ENCODE measurements at regions not wholly inside any gene's neighbourhood (a gene's known extent, or its start where the extent isn't known, plus 50 kb on each side); places are given as distances from the start of the nearest gene placed in this dataset.

GRCh38 chr5:118590806-118591205 lies 397.5 kb downstream of the DTWD2 start:
- Histone ChIP-seq H3K27me3 (ENCODE audit: insufficient read depth, low read depth, low read length) (no peaks in the 10 kb centered on the region), H3K9me2 (ENCODE audit: insufficient read depth, low read length) (no peaks in the 10 kb centered on the region), H3K27ac (ENCODE audit: low read length) (no peak overlapping the region), H3K79me2 (replicated peaks; ENCODE audit: insufficient read depth, low read length) (no peaks in the 10 kb centered on the region), H3K4me2 (ENCODE audit: low read length) (no peak overlapping the region), H3K9me3 (ENCODE audit: low read length) (no peaks in the 10 kb centered on the region), H3K4me3 (ENCODE audit: low read length) (no peak overlapping the region), H3K36me3 (ENCODE audit: insufficient read depth, low read length) (no peaks in the 10 kb centered on the region), H4K20me1 (ENCODE audit: insufficient read depth) (no peaks in the 10 kb centered on the region), H3F3A (ENCODE audit: insufficient read depth, low read length, poor library complexity, severe bottlenecking) (no peaks in the 10 kb centered on the region), H3K9ac (ENCODE audit: low read length) (no peak overlapping the region), H2AFZ (ENCODE audit: low read depth, low read length) (no peak overlapping the region)
- TF ChIP-seq, protein P1, sequence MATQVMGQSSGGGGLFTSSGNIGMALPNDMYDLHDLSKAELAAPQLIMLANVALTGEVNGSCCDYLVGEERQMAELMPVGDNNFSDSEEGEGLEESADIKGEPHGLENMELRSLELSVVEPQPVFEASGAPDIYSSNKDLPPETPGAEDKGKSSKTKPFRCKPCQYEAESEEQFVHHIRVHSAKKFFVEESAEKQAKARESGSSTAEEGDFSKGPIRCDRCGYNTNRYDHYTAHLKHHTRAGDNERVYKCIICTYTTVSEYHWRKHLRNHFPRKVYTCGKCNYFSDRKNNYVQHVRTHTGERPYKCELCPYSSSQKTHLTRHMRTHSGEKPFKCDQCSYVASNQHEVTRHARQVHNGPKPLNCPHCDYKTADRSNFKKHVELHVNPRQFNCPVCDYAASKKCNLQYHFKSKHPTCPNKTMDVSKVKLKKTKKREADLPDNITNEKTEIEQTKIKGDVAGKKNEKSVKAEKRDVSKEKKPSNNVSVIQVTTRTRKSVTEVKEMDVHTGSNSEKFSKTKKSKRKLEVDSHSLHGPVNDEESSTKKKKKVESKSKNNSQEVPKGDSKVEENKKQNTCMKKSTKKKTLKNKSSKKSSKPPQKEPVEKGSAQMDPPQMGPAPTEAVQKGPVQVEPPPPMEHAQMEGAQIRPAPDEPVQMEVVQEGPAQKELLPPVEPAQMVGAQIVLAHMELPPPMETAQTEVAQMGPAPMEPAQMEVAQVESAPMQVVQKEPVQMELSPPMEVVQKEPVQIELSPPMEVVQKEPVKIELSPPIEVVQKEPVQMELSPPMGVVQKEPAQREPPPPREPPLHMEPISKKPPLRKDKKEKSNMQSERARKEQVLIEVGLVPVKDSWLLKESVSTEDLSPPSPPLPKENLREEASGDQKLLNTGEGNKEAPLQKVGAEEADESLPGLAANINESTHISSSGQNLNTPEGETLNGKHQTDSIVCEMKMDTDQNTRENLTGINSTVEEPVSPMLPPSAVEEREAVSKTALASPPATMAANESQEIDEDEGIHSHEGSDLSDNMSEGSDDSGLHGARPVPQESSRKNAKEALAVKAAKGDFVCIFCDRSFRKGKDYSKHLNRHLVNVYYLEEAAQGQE (IDR thresholded peaks at IDR 0.05; ENCODE audit: borderline replicate concordance) = no peak
- TF ChIP-seq POLR2AphosphoS5 (IDR thresholded peaks at IDR 0.05) = no peak
- no peak for TF ChIP-seq TAF1 (IDR thresholded peaks at IDR 0.05; ENCODE audit: low read depth)
- TF ChIP-seq MXI1 (conservative IDR thresholded peaks at IDR 0.05; ENCODE audit: poor library complexity, severe bottlenecking) = no peak
- no peak for TF ChIP-seq SMC3 (conservative IDR thresholded peaks at IDR 0.05; ENCODE audit: poor library complexity)
- TF ChIP-seq RAD21 (conservative IDR thresholded peaks at IDR 0.05) = no peak
- no peak for TF ChIP-seq EZH2 (IDR thresholded peaks at IDR 0.05; ENCODE audit: borderline replicate concordance, insufficient read depth, low read length, poor library complexity, severe bottlenecking)
- TF ChIP-seq EP300 (conservative IDR thresholded peaks at IDR 0.05; ENCODE audit: poor library complexity, severe bottlenecking) = no peak
- TF ChIP-seq, protein P2, sequence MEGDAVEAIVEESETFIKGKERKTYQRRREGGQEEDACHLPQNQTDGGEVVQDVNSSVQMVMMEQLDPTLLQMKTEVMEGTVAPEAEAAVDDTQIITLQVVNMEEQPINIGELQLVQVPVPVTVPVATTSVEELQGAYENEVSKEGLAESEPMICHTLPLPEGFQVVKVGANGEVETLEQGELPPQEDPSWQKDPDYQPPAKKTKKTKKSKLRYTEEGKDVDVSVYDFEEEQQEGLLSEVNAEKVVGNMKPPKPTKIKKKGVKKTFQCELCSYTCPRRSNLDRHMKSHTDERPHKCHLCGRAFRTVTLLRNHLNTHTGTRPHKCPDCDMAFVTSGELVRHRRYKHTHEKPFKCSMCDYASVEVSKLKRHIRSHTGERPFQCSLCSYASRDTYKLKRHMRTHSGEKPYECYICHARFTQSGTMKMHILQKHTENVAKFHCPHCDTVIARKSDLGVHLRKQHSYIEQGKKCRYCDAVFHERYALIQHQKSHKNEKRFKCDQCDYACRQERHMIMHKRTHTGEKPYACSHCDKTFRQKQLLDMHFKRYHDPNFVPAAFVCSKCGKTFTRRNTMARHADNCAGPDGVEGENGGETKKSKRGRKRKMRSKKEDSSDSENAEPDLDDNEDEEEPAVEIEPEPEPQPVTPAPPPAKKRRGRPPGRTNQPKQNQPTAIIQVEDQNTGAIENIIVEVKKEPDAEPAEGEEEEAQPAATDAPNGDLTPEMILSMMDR (IDR thresholded peaks at IDR 0.05; ENCODE audit: poor library complexity, severe bottlenecking) = no peak

- no peaks in the 10 kb centered on the region for H3K79me2 ChIP-seq (replicated peaks; ENCODE audit: insufficient read depth, low read length)
- TF ChIP-seq MXI1 (conservative IDR thresholded peaks at IDR 0.05; ENCODE audit: poor library complexity, severe bottlenecking) (no peak), TAF1 (IDR thresholded peaks at IDR 0.05; ENCODE audit: low read depth) (no peak)
- no peak overlapping the region for H3K9ac ChIP-seq (ENCODE audit: low read length)
- H3F3A ChIP-seq (ENCODE audit: insufficient read depth, low read length, poor library complexity, severe bottlenecking) = no peaks in the 10 kb centered on the region
- H3K4me2 ChIP-seq (ENCODE audit: low read length) = no peak overlapping the region
- H3K9me2 ChIP-seq (ENCODE audit: insufficient read depth, low read length) = no peaks in the 10 kb centered on the region
- H3K9me3 ChIP-seq (ENCODE audit: low read length) = no peaks in the 10 kb centered on the region
- no peaks in the 10 kb centered on the region for H4K20me1 ChIP-seq (ENCODE audit: insufficient read depth)
- no peaks in the 10 kb centered on the region for H3K27me3 ChIP-seq (ENCODE audit: insufficient read depth, low read depth, low read length)
- H3K36me3 ChIP-seq (ENCODE audit: insufficient read depth, low read length) = no peaks in the 10 kb centered on the region
- no peak overlapping the region for H3K4me3 ChIP-seq (ENCODE audit: low read length)
- no peak overlapping the region for H2AFZ ChIP-seq (ENCODE audit: low read depth, low read length)
- no peak overlapping the region for H3K27ac ChIP-seq (ENCODE audit: low read length)
Observed at GRCh38 chr5:118580949-118581348, 407.4 kb downstream of the DTWD2 start.

DNA sequence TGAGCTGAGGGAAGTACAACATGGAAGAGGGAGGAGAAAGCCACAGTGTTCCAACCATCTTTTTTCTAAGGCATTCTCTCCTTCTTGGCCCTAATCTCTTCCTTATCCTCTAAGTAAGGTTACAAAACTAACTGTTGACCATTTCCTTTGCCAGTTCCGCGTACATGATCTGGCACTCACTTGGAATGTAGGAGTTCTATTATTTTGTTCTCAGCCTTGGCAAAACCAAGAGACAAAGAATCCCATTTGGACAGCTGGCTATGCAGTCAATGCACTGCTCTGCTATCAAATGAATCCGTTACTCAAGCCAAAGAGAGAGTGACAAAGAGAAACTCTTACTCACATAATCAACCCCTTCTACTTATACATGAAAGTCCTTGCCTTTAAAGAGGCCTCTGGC lies 410.3 kb downstream of the DTWD2 start:
- H3K27me3 ChIP-seq (ENCODE audit: insufficient read depth, low read depth, low read length) = no peaks in the 10 kb centered on the region
- no peaks in the 10 kb centered on the region for H3K79me2 ChIP-seq (replicated peaks; ENCODE audit: insufficient read depth, low read length)
- no peak overlapping the region for H3K4me2 ChIP-seq (ENCODE audit: low read length)
- no peaks in the 10 kb centered on the region for H3K9me3 ChIP-seq (ENCODE audit: low read length)
- H3K27ac ChIP-seq (ENCODE audit: low read length) = no peak overlapping the region
- H3K36me3 ChIP-seq (ENCODE audit: insufficient read depth, low read length) = no peaks in the 10 kb centered on the region
- no peak overlapping the region for H3K9ac ChIP-seq (ENCODE audit: low read length)
- no peaks in the 10 kb centered on the region for H3F3A ChIP-seq (ENCODE audit: insufficient read depth, low read length, poor library complexity, severe bottlenecking)
- H3K4me3 ChIP-seq (ENCODE audit: low read length) = no peak overlapping the region
- no peaks in the 10 kb centered on the region for H3K9me2 ChIP-seq (ENCODE audit: insufficient read depth, low read length)
- H2AFZ ChIP-seq (ENCODE audit: low read depth, low read length) = no peak overlapping the region
- H4K20me1 ChIP-seq (ENCODE audit: insufficient read depth) = no peaks in the 10 kb centered on the region
- TF ChIP-seq SMC3 (conservative IDR thresholded peaks at IDR 0.05; ENCODE audit: poor library complexity) (no peak), EP300 (conservative IDR thresholded peaks at IDR 0.05; ENCODE audit: poor library complexity, severe bottlenecking) (no peak), EZH2 (IDR thresholded peaks at IDR 0.05; ENCODE audit: borderline replicate concordance, insufficient read depth, low read length, poor library complexity, severe bottlenecking) (no peak), RAD21 (conservative IDR thresholded peaks at IDR 0.05) (no peak)
- TF ChIP-seq, protein P2 (IDR thresholded peaks at IDR 0.05; ENCODE audit: poor library complexity, severe bottlenecking) = no peak
